Heart right ventricle (tissue), 16 donors: ENCODE measurements at regions not wholly inside any gene's neighbourhood (a gene's known extent, or its start where the extent isn't known, plus 50 kb on each side); places are given as distances from the start of the nearest gene placed in this dataset.

Experiments used
- ATAC-seq, 8 donors: fragments of 200-7000 bp; cut with Tn5 transposase; one replicate each; pipeline ENCODE4 v1.9.1; 2020; ENCODE audit warnings: mild to moderate bottlenecking in 8 of 8, moderate library complexity in 8 of 8, moderate number of reproducible peaks in 1 of 8
- DNase-seq, 2 donors: peaks; one replicate each; pipeline ENCODE4 v3.0.0-alpha.2; 2020
- H3K27ac ChIP-seq, 10 donors: fragments of 200-600 bp; sonication (generic) in 2 of 10; one replicate each; pipeline versions ENCODE4 v1.5.0 to v1.8.0; 2020 to 2022; ENCODE audit warnings: mild to moderate bottlenecking in 3 of 10
- H3K27me3 ChIP-seq, 7 donors: fragments of 200-600 bp; one replicate each; pipeline ENCODE4 v1.8.0; 2021 to 2022; ENCODE audit warnings: mild to moderate bottlenecking in 2 of 7
- H3K36me3 ChIP-seq, 9 donors: fragments of 200-600 bp; sonication (generic) in 1 of 9; one replicate each; pipeline versions ENCODE4 v1.5.0 to v1.8.0; 2020 to 2022; ENCODE audit warnings: mild to moderate bottlenecking in 2 of 9
- H3K4me1 ChIP-seq, 9 donors: fragments of 200-600 bp; sonication (generic) in 1 of 9; one replicate each; pipeline versions ENCODE4 v1.5.0 to v1.8.0; 2020 to 2022; ENCODE audit warnings: mild to moderate bottlenecking in 4 of 9
- H3K4me3 ChIP-seq, 10 donors: fragments of 200-600 bp; sonication (generic) in 2 of 10; one replicate each; pipeline versions ENCODE4 v1.5.0 to v1.8.0; 2020 to 2022; ENCODE audit warnings: mild to moderate bottlenecking in 7 of 10, moderate library complexity in 2 of 10
- H3K9me3 ChIP-seq, 11 donors: fragments of 200-600 bp in 10 of 11; sonication (generic) in 2 of 11; one replicate each; pipeline versions ENCODE4 v1.5.0 to v1.8.0; 2013 to 2022; ENCODE audit warnings: mild to moderate bottlenecking in 2 of 11, control low read depth in 1 of 11, moderate library complexity in 1 of 11
- WGBS, 2 donors: extraction: QIAGEN DNeasy Blood & Tissue Kit; methylation state at CpG; one replicate each; pipeline ENCODE4 v1.1.7; 2013; ENCODE audit warnings: inconsistent platforms in 1 of 2; 5-methylcytosine and 5-hydroxymethylcytosine counted together
- intact Hi-C, 10 donors: fragments of 100-400 bp; cut with DNase I; formaldehyde crosslinking; loops; one replicate each; pipeline versions ENCODE4 v1.11.1 to v1.14.2; 2022
- TF ChIP-seq, protein P1 (sequence below), 9 donors: fragments of 200-600 bp; sonication (generic) in 2 of 9; IDR thresholded peaks; one replicate each; pipeline versions ENCODE4 v1.5.0 to v1.8.0; 2021 to 2022; ENCODE audit warnings: antibody characterized with exemption in 9 of 9, mild to moderate bottlenecking in 5 of 9, moderate library complexity in 1 of 9
- donor health status: Arrhythmogenic right ventricular cardiomyopathy.
- donor health status: ischemic (EF 13 %, LVEDD 7.1; RV severe dilation, severe dysfunction).
- donor health status: healthy with polysubstance abuse.
- donor health status: DM: no; HTN: yes; CAD: no.
- donor health status: DM: no; HTN: no; CAD: no.
- donor health status: ischemic (EF 25% LVEDD 6.9; RV normal size, moderate dysfunction).
- donor health status: ischemic (EF 25% LVEDD 5.7; RV mildly dilated, moderate dysfunction).
- donor health status: healthy.
- donor health status: DM: yes; HTN: yes; CAD: no.
- donor health status: Ischemic cardiomyopathy.
- donor health status: ischemic (EF 35%, LVEDD 5.7; RV mildly dilated, moderate dysfunction).
- donor health status: nonischemic (EF 11% LVEDD 7.7; RV severe dilation, severe dysfunction).
- donor health status: DM: yes; HTN: yes; CAD: no.
- donor health status: PGD.
- donor health status: ischemic (EF 29% LVEDD 5.4; RV normal size, mild dysfunction).
- donor health status: nonischemic (EF 23%, LVEDD 6.1; RV moderate dilation, normal function).

- Histone ChIP-seq H3K27me3 (no peaks in the 10 kb centered on the region), H3K9me3 (no peaks in the 10 kb centered on the region), H3K36me3 (no peaks in the 10 kb centered on the region), H3K27ac (no peak overlapping the region), H3K4me3 (no peak overlapping the region), H3K4me1 (no peaks in the 10 kb centered on the region)
- intact Hi-C loops, result loop anchor here in 4 of 10 donors (2.0 to 10.0 kb wide), 4 partner anchors 75 to 250 kb away; no protein-coding TSS in a partner anchor
- DNase-seq, result no peak
- 80 to 88% methylated on average over 11 of the region's 11 CpGs for WGBS, 2 donors
- TF ChIP-seq, protein P1, sequence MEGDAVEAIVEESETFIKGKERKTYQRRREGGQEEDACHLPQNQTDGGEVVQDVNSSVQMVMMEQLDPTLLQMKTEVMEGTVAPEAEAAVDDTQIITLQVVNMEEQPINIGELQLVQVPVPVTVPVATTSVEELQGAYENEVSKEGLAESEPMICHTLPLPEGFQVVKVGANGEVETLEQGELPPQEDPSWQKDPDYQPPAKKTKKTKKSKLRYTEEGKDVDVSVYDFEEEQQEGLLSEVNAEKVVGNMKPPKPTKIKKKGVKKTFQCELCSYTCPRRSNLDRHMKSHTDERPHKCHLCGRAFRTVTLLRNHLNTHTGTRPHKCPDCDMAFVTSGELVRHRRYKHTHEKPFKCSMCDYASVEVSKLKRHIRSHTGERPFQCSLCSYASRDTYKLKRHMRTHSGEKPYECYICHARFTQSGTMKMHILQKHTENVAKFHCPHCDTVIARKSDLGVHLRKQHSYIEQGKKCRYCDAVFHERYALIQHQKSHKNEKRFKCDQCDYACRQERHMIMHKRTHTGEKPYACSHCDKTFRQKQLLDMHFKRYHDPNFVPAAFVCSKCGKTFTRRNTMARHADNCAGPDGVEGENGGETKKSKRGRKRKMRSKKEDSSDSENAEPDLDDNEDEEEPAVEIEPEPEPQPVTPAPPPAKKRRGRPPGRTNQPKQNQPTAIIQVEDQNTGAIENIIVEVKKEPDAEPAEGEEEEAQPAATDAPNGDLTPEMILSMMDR (IDR thresholded peaks at IDR 0.05), result no peak
- ATAC-seq, result no peak
Measured at GRCh38 chr9:38162332-38163211, 93.5 kb upstream of the SHB start.

- Histone ChIP-seq H3K4me1 (no peaks in the 10 kb centered on the region), H3K27me3 (no peaks in the 10 kb centered on the region), H3K9me3 (no peaks in the 10 kb centered on the region), H3K27ac (no peak overlapping the region), H3K36me3 (no peaks in the 10 kb centered on the region), H3K4me3 (no peak overlapping the region)
- ATAC-seq (peak in 6 of 8 donors; percentile 42 to 70 (median 62)), DNase-seq (peak; percentile 48 to 62)
- 39 to 41% methylated on average over 9 of the region's 9 CpGs for WGBS, 2 donors
- TF ChIP-seq, protein P1 (IDR thresholded peaks at IDR 0.05), result peak; percentile 78 to 88 (median 84)
- intact Hi-C loops, result loop anchor here in 6 of 10 donors (2.0 to 10.0 kb wide), 5 partner anchors 73 to 248 kb away; no protein-coding TSS in a partner anchor
Measured at GRCh38 chr9:38160613-38161215, 91.7 kb upstream of the SHB start.

DNA sequence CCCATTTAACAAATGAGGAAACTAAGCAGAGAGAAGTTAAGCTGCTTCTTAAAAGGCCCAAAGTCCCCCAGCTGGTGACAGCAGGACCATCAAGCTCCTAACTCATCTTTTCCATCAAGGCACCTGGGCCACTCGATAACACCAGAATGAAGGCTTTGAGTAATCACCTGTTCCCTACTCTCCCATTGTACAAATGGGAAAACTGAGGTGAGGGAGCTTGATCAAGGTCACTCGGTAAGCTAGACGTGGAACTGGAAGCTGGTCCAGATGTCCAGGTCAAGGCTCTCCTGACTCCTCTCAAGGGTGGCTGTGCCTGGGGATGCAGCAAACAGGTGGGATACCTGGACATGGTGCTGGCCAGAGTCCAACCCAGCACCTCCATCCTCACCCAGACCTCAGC lies 90.6 kb upstream of the SHB start:
- TF ChIP-seq, protein P1 (IDR thresholded peaks at IDR 0.05), result no peak
- H3K9me3 ChIP-seq, result no peaks in the 10 kb centered on the region
- H3K27me3 ChIP-seq, result no peaks in the 10 kb centered on the region
- H3K27ac ChIP-seq, result no peak overlapping the region
- DNase-seq (no peak), ATAC-seq (no peak)
- H3K36me3 ChIP-seq, result no peaks in the 10 kb centered on the region
- WGBS, 2 donors, result 94 to 95% methylated on average over 3 of the region's 3 CpGs
- intact Hi-C loops, result loop anchor here in 8 of 10 donors (2.0 to 10.0 kb wide), 7 partner anchors 65 to 252 kb away; no protein-coding TSS in a partner anchor
- H3K4me1 ChIP-seq, result no peaks in the 10 kb centered on the region
- H3K4me3 ChIP-seq, result no peak overlapping the region

GRCh38 chr9:38158628-38159027 lies 89.6 kb upstream of the SHB start:
- H3K9me3 ChIP-seq, result no peaks in the 10 kb centered on the region
- intact Hi-C loops, result loop anchor here in 8 of 10 donors (2.0 to 10.0 kb wide), 7 partner anchors 64 to 251 kb away; no protein-coding TSS in a partner anchor
- ATAC-seq (no peak), DNase-seq (no peak)
- no peaks in the 10 kb centered on the region for H3K36me3 ChIP-seq
- H3K4me3 ChIP-seq, result no peak overlapping the region
- WGBS, 2 donors, result 93 to 94% methylated on average over 4 of the region's 4 CpGs
- no peak overlapping the region for H3K27ac ChIP-seq
- H3K27me3 ChIP-seq, result no peaks in the 10 kb centered on the region
- TF ChIP-seq, protein P1 (IDR thresholded peaks at IDR 0.05), result no peak
- no peaks in the 10 kb centered on the region for H3K4me1 ChIP-seq
